Adrenal gland (tissue), 9 donors: ENCODE measurements at regions not wholly inside any gene's neighbourhood (a gene's known extent, or its start where the extent isn't known, plus 50 kb on each side); places are given as distances from the start of the nearest gene placed in this dataset.

Experiments used
- DNase-seq, 7 donors: peaks; one replicate each; pipeline ENCODE4 v3.0.0-alpha.2; 2019 to 2020
- H3K27ac ChIP-seq, 5 donors: fragments of 200-600 bp; sonication (generic) in 4 of 5; 1 replicate in 3 of 5; 2 replicates in 2 of 5; pipeline versions ENCODE4 v1.5.1 to v1.8.0; 2016 to 2020; ENCODE audit warnings: mild to moderate bottlenecking in 1 of 5
- H3K27me3 ChIP-seq: fragments of 200-600 bp; 2 replicates; pipeline ENCODE4 v1.8.0; 2021
- H3K36me3 ChIP-seq, 2 donors: fragments of 200-600 bp; replicated peaks in 1 of 2; 1 replicate in 1 of 2; 2 replicates in 1 of 2; pipeline versions ENCODE4 v1.5.1 to v1.8.0; 2018 to 2022
- H3K4me1 ChIP-seq, 2 donors: fragments of 200-600 bp; replicated peaks in 1 of 2; 1 replicate in 1 of 2; 2 replicates in 1 of 2; pipeline versions ENCODE4 v1.5.1 to v1.8.0; 2018 to 2021
- H3K4me3 ChIP-seq, 4 donors: fragments of 200-600 bp; sonication (generic) in 3 of 4; one replicate each; pipeline ENCODE4 v1.5.1; 2016 to 2018
- H3K9me3 ChIP-seq, 3 donors: fragments of 200-600 bp; sonication (generic) in 1 of 3; replicated peaks in 1 of 3; 1 replicate in 2 of 3; 2 replicates in 1 of 3; pipeline versions ENCODE4 v1.5.1 to v1.8.0; 2016 to 2021
- POLR2A ChIP-seq, 2 donors: fragments of 450-650 bp; IDR thresholded peaks; one replicate each; pipeline ENCODE4 v1.6.1; 2017; ENCODE audit warnings: antibody characterized with exemption in 2 of 2, mild to moderate bottlenecking in 2 of 2, moderate library complexity in 1 of 2
- WGBS, 4 donors: extraction: QIAGEN DNeasy Blood & Tissue Kit in 2 of 4; methylation state at CpG; one replicate each; pipeline versions ENCODE4 v1.1.5 to v1.1.7; 2013 to 2017; 5-methylcytosine and 5-hydroxymethylcytosine counted together
- intact Hi-C, 2 donors: fragments of 100-400 bp; cut with DNase I; formaldehyde crosslinking; loops; one replicate each; pipeline versions ENCODE4 v1.14.1 to v1.15.0; 2022 to 2023
- TF ChIP-seq, protein P1 (sequence below), 6 experiments: fragments of 450-650 bp in 4 of 6; fragments of 200-600 bp in 2 of 6; sonication (generic) in 1 of 6; IDR thresholded peaks; 1 replicate in 5 of 6; 2 replicates in 1 of 6; pipeline versions ENCODE4 v1.5.1 to v1.8.0; 2016 to 2021; ENCODE audit warnings: antibody characterized with exemption in 6 of 6, mild to moderate bottlenecking in 2 of 6, moderate library complexity in 1 of 6
- donor health status: healthy with polysubstance abuse.
- donor health status: Bipolar disorder and iron deficiency.
- donor health status: DM: yes; HTN: yes; CAD: no.
- donor health status: DM: no; HTN: no; CAD: no.
- donor health status: DM: no; HTN: no; CAD: no.

DNA sequence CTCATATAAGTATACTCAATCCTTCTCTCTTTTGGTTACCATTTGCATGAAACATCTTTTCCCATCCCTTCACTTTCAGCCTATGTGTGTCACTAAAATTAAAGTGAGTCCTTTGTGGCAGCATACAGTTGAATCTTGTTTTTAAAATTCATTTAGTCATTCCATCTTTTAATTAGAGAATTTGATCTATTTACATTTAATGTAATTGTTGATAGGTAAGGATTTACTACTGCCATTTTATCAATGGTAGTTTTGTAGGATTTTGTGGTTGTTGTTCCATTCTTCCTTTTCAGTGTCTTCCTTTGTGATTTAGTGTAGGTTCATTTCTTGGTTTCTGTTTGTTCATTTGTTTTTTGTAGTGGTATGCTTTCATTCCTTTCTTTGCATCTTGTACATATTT is 191.9 kb upstream of the CTNNB1 start:
- Histone ChIP-seq H3K36me3 (no peaks in the 10 kb centered on the region), H3K4me1 (no peaks in the 10 kb centered on the region), H3K9me3 (peaks cover 0 to 4% (median 0%) of the 10 kb centered on the region in 3 donors), H3K27ac (no peak overlapping the region), H3K27me3 (no peaks in the 10 kb centered on the region), H3K4me3 (no peak overlapping the region)
- DNase-seq = no peak
- TF ChIP-seq, protein P1, sequence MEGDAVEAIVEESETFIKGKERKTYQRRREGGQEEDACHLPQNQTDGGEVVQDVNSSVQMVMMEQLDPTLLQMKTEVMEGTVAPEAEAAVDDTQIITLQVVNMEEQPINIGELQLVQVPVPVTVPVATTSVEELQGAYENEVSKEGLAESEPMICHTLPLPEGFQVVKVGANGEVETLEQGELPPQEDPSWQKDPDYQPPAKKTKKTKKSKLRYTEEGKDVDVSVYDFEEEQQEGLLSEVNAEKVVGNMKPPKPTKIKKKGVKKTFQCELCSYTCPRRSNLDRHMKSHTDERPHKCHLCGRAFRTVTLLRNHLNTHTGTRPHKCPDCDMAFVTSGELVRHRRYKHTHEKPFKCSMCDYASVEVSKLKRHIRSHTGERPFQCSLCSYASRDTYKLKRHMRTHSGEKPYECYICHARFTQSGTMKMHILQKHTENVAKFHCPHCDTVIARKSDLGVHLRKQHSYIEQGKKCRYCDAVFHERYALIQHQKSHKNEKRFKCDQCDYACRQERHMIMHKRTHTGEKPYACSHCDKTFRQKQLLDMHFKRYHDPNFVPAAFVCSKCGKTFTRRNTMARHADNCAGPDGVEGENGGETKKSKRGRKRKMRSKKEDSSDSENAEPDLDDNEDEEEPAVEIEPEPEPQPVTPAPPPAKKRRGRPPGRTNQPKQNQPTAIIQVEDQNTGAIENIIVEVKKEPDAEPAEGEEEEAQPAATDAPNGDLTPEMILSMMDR (IDR thresholded peaks at IDR 0.05) = no peak
- TF ChIP-seq POLR2A (IDR thresholded peaks at IDR 0.05) = no peak
- intact Hi-C loops = no loop called here

DNA sequence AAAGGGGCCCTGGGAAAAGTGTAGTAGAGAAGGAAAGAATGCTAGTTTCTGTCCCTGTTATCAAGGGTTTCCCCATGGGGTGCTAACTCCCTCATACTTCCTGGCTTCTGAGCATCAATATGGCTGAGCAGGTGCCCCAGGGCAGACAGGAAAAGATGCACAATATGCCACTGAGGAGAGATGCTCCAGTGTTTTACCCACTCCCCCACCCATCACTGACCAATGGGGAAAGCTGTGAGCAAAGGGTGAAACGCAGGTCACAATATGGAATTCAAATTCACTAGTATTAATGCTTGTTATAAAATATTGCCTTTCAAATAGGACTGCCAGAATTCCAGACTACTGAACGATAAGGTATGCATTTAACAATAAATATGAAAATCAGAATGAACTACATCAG is 187.5 kb upstream of the CTNNB1 start:
- no peak for DNase-seq
- TF ChIP-seq, protein P1 (IDR thresholded peaks at IDR 0.05) = no peak
- no peak for TF ChIP-seq POLR2A (IDR thresholded peaks at IDR 0.05)
- Histone ChIP-seq H3K27me3 (no peaks in the 10 kb centered on the region), H3K27ac (no peak overlapping the region), H3K4me1 (no peaks in the 10 kb centered on the region), H3K36me3 (no peaks in the 10 kb centered on the region), H3K4me3 (no peak overlapping the region), H3K9me3 (peaks cover 0 to under 1% (median 0%) of the 10 kb centered on the region in 3 donors)
- WGBS, 4 donors = 65 to 80% (median 72%) methylated on average over 2 of the region's 2 CpGs
- intact Hi-C loops = no loop called here

DNA sequence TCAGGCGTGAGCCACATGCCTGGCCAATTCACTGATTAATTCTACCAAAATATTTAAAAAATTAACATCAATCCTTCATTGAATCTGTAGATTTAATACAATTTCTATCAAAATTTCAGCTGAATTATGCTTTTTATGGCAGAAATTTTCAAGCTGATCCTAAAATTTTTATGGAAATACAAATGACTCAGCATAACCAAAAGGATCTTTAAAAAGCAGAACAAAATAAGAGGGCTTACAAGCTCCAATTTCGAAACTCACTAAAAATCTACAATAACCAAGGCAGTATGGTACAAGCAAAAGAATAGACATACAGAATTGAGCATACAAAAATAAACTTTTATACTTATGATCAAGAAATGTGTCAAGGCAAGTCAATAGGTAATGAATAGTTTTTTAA is 180.4 kb upstream of the CTNNB1 start:
- Histone ChIP-seq H3K9me3 (peaks cover 0 to 5% (median 0%) of the 10 kb centered on the region in 3 donors), H3K27ac (no peak overlapping the region), H3K27me3 (no peaks in the 10 kb centered on the region), H3K4me3 (no peak overlapping the region), H3K36me3 (no peaks in the 10 kb centered on the region), H3K4me1 (no peaks in the 10 kb centered on the region)
- TF ChIP-seq, protein P1 (IDR thresholded peaks at IDR 0.05) = no peak
- no peak for TF ChIP-seq POLR2A (IDR thresholded peaks at IDR 0.05)
- no peak for DNase-seq
- 89 to 92% (median 90%) methylated on average over 2 of the region's 2 CpGs for WGBS, 4 donors
- intact Hi-C loops = no loop called here

DNA sequence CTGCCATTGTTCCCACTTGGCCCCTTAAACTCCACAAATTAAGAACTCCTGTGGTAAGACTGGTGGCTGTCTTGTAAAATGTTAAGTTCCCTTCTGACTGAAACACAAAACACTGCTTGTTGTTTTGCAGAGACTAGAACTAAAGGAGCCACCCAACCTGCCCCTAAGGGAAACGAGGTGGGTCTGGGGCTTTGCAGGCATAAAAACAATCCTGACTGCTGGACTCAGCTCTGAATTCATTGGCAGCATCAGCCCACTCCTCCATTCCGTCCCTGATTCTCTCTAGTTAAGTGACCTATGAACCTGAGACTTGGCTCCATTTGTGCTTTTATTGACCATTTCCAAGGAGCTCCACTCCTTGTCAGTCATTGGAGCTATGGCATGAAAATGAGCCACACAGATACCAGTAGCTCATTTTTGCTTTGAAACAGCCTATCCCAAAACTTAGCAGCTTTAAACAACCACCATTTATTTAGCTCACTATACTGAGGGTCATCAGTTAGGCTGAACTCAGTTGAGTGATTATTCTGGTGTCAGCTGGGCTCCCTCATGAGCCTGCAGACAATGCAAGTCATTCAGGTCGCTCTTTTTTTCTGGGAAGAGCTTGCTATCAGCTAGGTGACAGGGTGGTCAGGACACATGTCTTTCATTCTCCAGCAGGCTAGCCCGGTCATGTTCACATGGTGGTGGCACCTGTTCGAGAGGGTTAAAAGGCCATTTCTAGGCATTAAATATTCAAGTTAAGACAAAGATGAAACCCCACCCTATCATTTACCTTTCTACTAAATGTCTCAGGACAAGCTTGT is 175.1 kb upstream of the CTNNB1 start:
- TF ChIP-seq POLR2A (IDR thresholded peaks at IDR 0.05) = no peak
- Histone ChIP-seq H3K9me3 (peaks cover 0 to 3% (median 0%) of the 10 kb centered on the region in 3 donors), H3K4me3 (no peak overlapping the region), H3K27ac (no peak overlapping the region), H3K27me3 (no peaks in the 10 kb centered on the region), H3K36me3 (no peaks in the 10 kb centered on the region), H3K4me1 (peaks cover 0 to 16% of the 10 kb centered on the region in 2 donors)
- intact Hi-C loops = no loop called here
- WGBS, 4 donors = 63 to 84% (median 83%) methylated on average over 5 of the region's 5 CpGs
- DNase-seq = no peak
